Activated T-cell treated with anti-CD3 and anti-CD28 coated beads, Interleukin-2, amount 50 U/mL, for 72 hours (primary cell): ENCODE measurements at regions not wholly inside any gene's neighbourhood (a gene's known extent, or its start where the extent isn't known, plus 50 kb on each side); places are given as distances from the start of the nearest gene placed in this dataset.

ENCODE experiments used
- ATAC-seq, 2 donors: fragments of 150-1000 bp; cut with Tn5 transposase; replicated peaks in 1 of 2; 2 replicates each; pipeline ENCODE4 v1.10.0; 2021; ENCODE audit warnings: moderate library complexity in 2 of 2, mild to moderate bottlenecking in 1 of 2
- DNase-seq, 2 donors: peaks; one replicate each; pipeline ENCODE4 v3.0.0; 2021 to 2022; ENCODE audit warnings: mixed read lengths in 1 of 2
- H3K27ac Mint-ChIP-seq: one replicate; pipeline ENCODE4 v1.8.0; 2022; ENCODE audit warnings: mild to moderate bottlenecking, moderate library complexity, mixed read lengths
- H3K27me3 Mint-ChIP-seq: one replicate; pipeline ENCODE4 v1.8.0; 2022; ENCODE audit warnings: low read depth, mixed read lengths
- H3K36me3 Mint-ChIP-seq, 2 donors: one replicate each; pipeline ENCODE4 v1.8.0; 2022; ENCODE audit warnings: mixed read lengths in 2 of 2, mild to moderate bottlenecking in 1 of 2; ENCODE audit not compliant: insufficient read depth in 2 of 2
- H3K4me1 Mint-ChIP-seq: one replicate; pipeline ENCODE4 v1.8.0; 2022; ENCODE audit warnings: low read depth, mixed read lengths
- H3K4me3 Mint-ChIP-seq, 2 donors: one replicate each; pipeline ENCODE4 v1.8.0; 2022; ENCODE audit warnings: mild to moderate bottlenecking in 2 of 2, mixed read lengths in 2 of 2, moderate library complexity in 2 of 2
- H3K9me3 Mint-ChIP-seq, 2 donors: one replicate each; pipeline ENCODE4 v1.8.0; 2022; ENCODE audit warnings: mixed read lengths in 2 of 2

GRCh38 chr7:88480271-88480670, 173.6 kb upstream of the STEAP4 start:
- Mint-ChIP-seq H3K9me3 (no peaks in the 10 kb centered on the region), H3K27ac (no peak overlapping the region), H3K27me3 (no peaks in the 10 kb centered on the region), H3K4me3 (no peak overlapping the region), H3K36me3 (no peaks in the 10 kb centered on the region), H3K4me1 (no peaks in the 10 kb centered on the region)
- no peak for DNase-seq
- no peak for ATAC-seq

- Mint-ChIP-seq H3K36me3 (no peaks in the 10 kb centered on the region), H3K4me3 (no peak overlapping the region), H3K27ac (no peak overlapping the region), H3K4me1 (no peaks in the 10 kb centered on the region), H3K27me3 (no peaks in the 10 kb centered on the region), H3K9me3 (no peaks in the 10 kb centered on the region)
- DNase-seq (no peak), ATAC-seq (no peak)
Measured at GRCh38 chr7:88477976-88478375, 171.3 kb upstream of the STEAP4 start.

GRCh38 chr7:88465600-88465999, 158.9 kb upstream of the STEAP4 start:
- no peaks in the 10 kb centered on the region for H3K27me3 Mint-ChIP-seq
- no peak for DNase-seq
- H3K4me1 Mint-ChIP-seq = no peaks in the 10 kb centered on the region
- no peak for ATAC-seq
- no peak overlapping the region for H3K4me3 Mint-ChIP-seq
- no peaks in the 10 kb centered on the region for H3K36me3 Mint-ChIP-seq
- H3K9me3 Mint-ChIP-seq = peaks cover 3 to 4% of the 10 kb centered on the region in 2 donors
- no peak overlapping the region for H3K27ac Mint-ChIP-seq

GRCh38 chr7:88462799-88463198, 156.1 kb upstream of the STEAP4 start:
- no peak overlapping the region for H3K27ac Mint-ChIP-seq
- no peaks in the 10 kb centered on the region for H3K4me1 Mint-ChIP-seq
- no peaks in the 10 kb centered on the region for H3K36me3 Mint-ChIP-seq
- ATAC-seq (no peak), DNase-seq (no peak)
- no peak overlapping the region for H3K4me3 Mint-ChIP-seq
- no peaks in the 10 kb centered on the region for H3K27me3 Mint-ChIP-seq
- peaks cover under 1 to 1% of the 10 kb centered on the region in 2 donors for H3K9me3 Mint-ChIP-seq

GRCh38 chr7:88460650-88461049, 154.0 kb upstream of the STEAP4 start:
- no peaks in the 10 kb centered on the region for H3K27me3 Mint-ChIP-seq
- ATAC-seq = no peak
- H3K36me3 Mint-ChIP-seq = no peaks in the 10 kb centered on the region
- H3K9me3 Mint-ChIP-seq = no peaks in the 10 kb centered on the region
- no peaks in the 10 kb centered on the region for H3K4me1 Mint-ChIP-seq
- H3K27ac Mint-ChIP-seq = no peak overlapping the region
- H3K4me3 Mint-ChIP-seq = no peak overlapping the region
- no peak for DNase-seq

GRCh38 chr7:88458946-88459345, 152.3 kb upstream of the STEAP4 start:
- Mint-ChIP-seq H3K27ac (no peak overlapping the region), H3K4me3 (no peak overlapping the region), H3K36me3 (no peaks in the 10 kb centered on the region), H3K27me3 (no peaks in the 10 kb centered on the region), H3K9me3 (no peaks in the 10 kb centered on the region), H3K4me1 (no peaks in the 10 kb centered on the region)
- DNase-seq (no peak), ATAC-seq (no peak)

GRCh38 chr7:88458279-88458678, 151.6 kb upstream of the STEAP4 start:
- Mint-ChIP-seq H3K9me3 (no peaks in the 10 kb centered on the region), H3K27ac (no peak overlapping the region), H3K4me3 (no peak overlapping the region), H3K4me1 (no peaks in the 10 kb centered on the region), H3K36me3 (no peaks in the 10 kb centered on the region), H3K27me3 (no peaks in the 10 kb centered on the region)
- ATAC-seq (no peak), DNase-seq (no peak)

GRCh38 chr7:88457320-88457719, 150.6 kb upstream of the STEAP4 start:
- Mint-ChIP-seq H3K27ac (no peak overlapping the region), H3K4me1 (no peaks in the 10 kb centered on the region), H3K4me3 (no peak overlapping the region), H3K27me3 (no peaks in the 10 kb centered on the region), H3K36me3 (no peaks in the 10 kb centered on the region), H3K9me3 (no peaks in the 10 kb centered on the region)
- DNase-seq (no peak), ATAC-seq (no peak)

- Mint-ChIP-seq H3K9me3 (no peaks in the 10 kb centered on the region), H3K27me3 (no peaks in the 10 kb centered on the region), H3K27ac (no peak overlapping the region), H3K4me3 (no peak overlapping the region), H3K4me1 (no peaks in the 10 kb centered on the region), H3K36me3 (no peaks in the 10 kb centered on the region)
- DNase-seq (no peak), ATAC-seq (no peak)
Measured at GRCh38 chr7:88456490-88456889, 149.8 kb upstream of the STEAP4 start.

GRCh38 chr7:88455696-88456095, 149.0 kb upstream of the STEAP4 start:
- DNase-seq = no peak
- no peaks in the 10 kb centered on the region for H3K27me3 Mint-ChIP-seq
- no peaks in the 10 kb centered on the region for H3K36me3 Mint-ChIP-seq
- no peak for ATAC-seq
- no peaks in the 10 kb centered on the region for H3K4me1 Mint-ChIP-seq
- no peak overlapping the region for H3K4me3 Mint-ChIP-seq
- no peak overlapping the region for H3K27ac Mint-ChIP-seq
- no peaks in the 10 kb centered on the region for H3K9me3 Mint-ChIP-seq

GRCh38 chr7:88452646-88453045, 146.0 kb upstream of the STEAP4 start:
- no peaks in the 10 kb centered on the region for H3K9me3 Mint-ChIP-seq
- H3K4me3 Mint-ChIP-seq = no peak overlapping the region
- no peak for ATAC-seq
- no peak for DNase-seq
- H3K4me1 Mint-ChIP-seq = no peaks in the 10 kb centered on the region
- no peaks in the 10 kb centered on the region for H3K36me3 Mint-ChIP-seq
- no peak overlapping the region for H3K27ac Mint-ChIP-seq
- H3K27me3 Mint-ChIP-seq = no peaks in the 10 kb centered on the region

- Mint-ChIP-seq H3K27me3 (no peaks in the 10 kb centered on the region), H3K36me3 (no peaks in the 10 kb centered on the region), H3K27ac (no peak overlapping the region), H3K9me3 (no peaks in the 10 kb centered on the region), H3K4me3 (no peak overlapping the region), H3K4me1 (no peaks in the 10 kb centered on the region)
- ATAC-seq = no peak
- DNase-seq = no peak
Measured at GRCh38 chr7:88450874-88451273, 144.2 kb upstream of the STEAP4 start.

- Mint-ChIP-seq H3K4me3 (no peak overlapping the region), H3K36me3 (no peaks in the 10 kb centered on the region)
Measured at GRCh38 chr7:88449410-88449809, 142.7 kb upstream of the STEAP4 start.

GRCh38 chr7:88442413-88442812, 135.7 kb upstream of the STEAP4 start:
- no peak for DNase-seq
- no peak overlapping the region for H3K27ac Mint-ChIP-seq
- no peak overlapping the region for H3K4me3 Mint-ChIP-seq
- H3K9me3 Mint-ChIP-seq = peaks cover 0 to 1% of the 10 kb centered on the region in 2 donors
- H3K27me3 Mint-ChIP-seq = no peaks in the 10 kb centered on the region
- H3K36me3 Mint-ChIP-seq = no peaks in the 10 kb centered on the region
- ATAC-seq = no peak
- no peaks in the 10 kb centered on the region for H3K4me1 Mint-ChIP-seq

More at GRCh38 chr7:88449410-88449809, 142.7 kb upstream of the STEAP4 start:
- Mint-ChIP-seq H3K9me3 (no peaks in the 10 kb centered on the region), H3K4me1 (no peaks in the 10 kb centered on the region), H3K27ac (no peak overlapping the region), H3K27me3 (no peaks in the 10 kb centered on the region)
- ATAC-seq (no peak), DNase-seq (no peak)
